GM19351 (cell line): ENCODE measurements at regions not wholly inside any gene's neighbourhood (a gene's known extent, or its start where the extent isn't known, plus 50 kb on each side); places are given as distances from the start of the nearest gene placed in this dataset.

Source experiments
- ATAC-seq: cut with Tn5 transposase; IDR thresholded peaks from one replicate; pipeline ENCODE4 v1.9.1; 2021; ENCODE audit warnings: mild to moderate bottlenecking, moderate library complexity; ENCODE audit not compliant: unreplicated experiment

- no peak for ATAC-seq
Observed at GRCh38 chr5:115072266-115073064, 97.2 kb downstream of the TRIM36 start.

GRCh38 chr5:115070737-115071136 is 99.0 kb downstream of the TRIM36 start:
- no peak for ATAC-seq

- peak; percentile 49 for ATAC-seq
Observed at GRCh38 chr5:115069087-115069968, 100.4 kb downstream of the TRIM36 start.

GRCh38 chr5:115068239-115069086 is 101.2 kb downstream of the TRIM36 start:
- ATAC-seq: peak; percentile 73

- ATAC-seq: no peak
Observed at GRCh38 chr5:115064380-115064779, 105.3 kb downstream of the TRIM36 start.

GRCh38 chr5:115054387-115054951 is 115.2 kb downstream of the TRIM36 start:
- ATAC-seq: no peak

GRCh38 chr5:115052948-115053347 is 116.8 kb downstream of the TRIM36 start:
- no peak for ATAC-seq

GRCh38 chr5:115050866-115051265 is 118.8 kb downstream of the TRIM36 start:
- no peak for ATAC-seq

GRCh38 chr5:115033861-115034260 is 135.8 kb downstream of the TRIM36 start:
- peak; percentile 99 for ATAC-seq

GRCh38 chr5:115028557-115028956 is 141.2 kb downstream of the TRIM36 start:
- no peak for ATAC-seq

GRCh38 chr5:115024922-115025321 is 144.8 kb downstream of the TRIM36 start:
- ATAC-seq: no peak

GRCh38 chr5:115022303-115022702 is 147.4 kb downstream of the TRIM36 start:
- ATAC-seq: no peak

GRCh38 chr5:115016646-115017045 is 153.1 kb downstream of the TRIM36 start:
- no peak for ATAC-seq

GRCh38 chr5:114999176-114999575 is 170.5 kb downstream of the TRIM36 start:
- no peak for ATAC-seq

GRCh38 chr5:114989512-114989911 is 180.2 kb downstream of the TRIM36 start:
- ATAC-seq: no peak

- no peak for ATAC-seq
Observed at GRCh38 chr5:114988096-114988495, 181.6 kb downstream of the TRIM36 start.

GRCh38 chr5:114984796-114985195 is 184.9 kb downstream of the TRIM36 start:
- ATAC-seq: no peak

GRCh38 chr5:114981111-114981510 is 188.6 kb downstream of the TRIM36 start:
- no peak for ATAC-seq

- ATAC-seq: peak; percentile 89
Observed at GRCh38 chr5:114977979-114978573, 191.6 kb downstream of the TRIM36 start.

- no peak for ATAC-seq
Observed at GRCh38 chr5:114969482-114969881, 200.2 kb downstream of the TRIM36 start.
